Ascending aorta (tissue), 2 donors: ENCODE measurements at regions not wholly inside any gene's neighbourhood (a gene's known extent, or its start where the extent isn't known, plus 50 kb on each side); places are given as distances from the start of the nearest gene placed in this dataset.
"Not testable (repeated sequence)": the region's sequence is repeated elsewhere in the genome, so short reads cannot be mapped to it uniquely, and the experiment has no call there.

Experiments
- DNase-seq, 2 donors: peaks; one replicate each; pipeline ENCODE4 v3.0.0-alpha.2; 2019; ENCODE audit warnings: low spot score in 2 of 2
- H3K27ac ChIP-seq, 2 donors: fragments of 200-600 bp; sonication (generic); one replicate each; pipeline ENCODE4 v1.5.1; 2016 to 2017; ENCODE audit warnings: mild to moderate bottlenecking in 1 of 2
- H3K27me3 ChIP-seq: fragments of 200-600 bp; sonication (generic); one replicate; pipeline ENCODE4 v1.5.1; 2017
- H3K36me3 ChIP-seq, 2 donors: fragments of 200-600 bp; sonication (generic); one replicate each; pipeline ENCODE4 v1.5.1; 2016
- H3K4me1 ChIP-seq, 2 donors: fragments of 200-600 bp; sonication (generic); one replicate each; pipeline ENCODE4 v1.5.1; 2016 to 2017; ENCODE audit warnings: mild to moderate bottlenecking in 1 of 2
- H3K4me3 ChIP-seq, 2 donors: fragments of 200-600 bp; sonication (generic); one replicate each; pipeline ENCODE4 v1.5.1; 2016 to 2017; ENCODE audit warnings: mild to moderate bottlenecking in 1 of 2
- H3K9me3 ChIP-seq, 2 donors: fragments of 200-600 bp; sonication (generic); one replicate each; pipeline ENCODE4 v1.5.1; 2016
- CTCF ChIP-seq, 3 experiments: fragments of 200-600 bp in 2 of 3; fragments of 450-650 bp in 1 of 3; sonication (generic) in 2 of 3; IDR thresholded peaks; one replicate each; pipeline ENCODE4 v1.5.1; 2016 to 2019; ENCODE audit warnings: antibody characterized with exemption in 3 of 3, mild to moderate bottlenecking in 1 of 3, moderate library complexity in 1 of 3
- intact Hi-C: fragments of 100-400 bp; cut with DNase I; formaldehyde crosslinking; loops from one replicate; pipeline ENCODE4 v1.15.1; 2023

- Histone ChIP-seq H3K4me3 (no peak overlapping the region), H3K9me3 (no peaks in the 10 kb centered on the region), H3K36me3 (no peaks in the 10 kb centered on the region), H3K4me1 (peaks cover 0 to 11% of the 10 kb centered on the region in 2 donors), H3K27me3 (no peaks in the 10 kb centered on the region), H3K27ac (no peak overlapping the region)
- intact Hi-C loops = no loop called here
- peak in 1 of 2 donors; percentile 4 for DNase-seq
- no peak for TF ChIP-seq CTCF (IDR thresholded peaks at IDR 0.05)
Measured at GRCh38 chr18:59038295-59039039, 101.2 kb upstream of the SEC11C start.

- intact Hi-C loops, DNase-seq, H3K9me3 ChIP-seq, H3K27me3 ChIP-seq, H3K4me3 ChIP-seq, H3K36me3 ChIP-seq, H3K27ac ChIP-seq: not testable (repeated sequence)
- H3K4me1 ChIP-seq = peaks cover 0 to 11% of the 10 kb centered on the region in 2 donors
Measured at GRCh38 chr18:59039040-59039320, 100.7 kb upstream of the SEC11C start.

GRCh38 chr18:59039449-59039848 is 100.2 kb upstream of the SEC11C start:
- intact Hi-C loops = no loop called here
- Histone ChIP-seq H3K36me3 (no peaks in the 10 kb centered on the region), H3K4me3 (no peak overlapping the region), H3K27ac (no peak overlapping the region), H3K9me3 (no peaks in the 10 kb centered on the region), H3K4me1 (peaks cover 0 to 11% of the 10 kb centered on the region in 2 donors), H3K27me3 (no peaks in the 10 kb centered on the region)
- DNase-seq = peak in 1 of 2 donors; percentile 19
- TF ChIP-seq CTCF (IDR thresholded peaks at IDR 0.05) = no peak

GRCh38 chr18:59040770-59041148 is 98.9 kb upstream of the SEC11C start:
- no peaks in the 10 kb centered on the region for H3K9me3 ChIP-seq
- DNase-seq = peak in 1 of 2 donors; percentile 62
- TF ChIP-seq CTCF (IDR thresholded peaks at IDR 0.05) = no peak
- intact Hi-C loops = no loop called here
- no peaks in the 10 kb centered on the region for H3K27me3 ChIP-seq
- H3K27ac ChIP-seq = no peak overlapping the region
- H3K36me3 ChIP-seq = no peaks in the 10 kb centered on the region
- H3K4me3 ChIP-seq = no peak overlapping the region
- peaks cover 0 to 11% of the 10 kb centered on the region in 2 donors for H3K4me1 ChIP-seq

- Histone ChIP-seq H3K9me3 (no peaks in the 10 kb centered on the region), H3K36me3 (no peaks in the 10 kb centered on the region), H3K27ac (peak overlapping the region; percentile 69 to 78), H3K4me1 (peaks cover 0 to 11% of the 10 kb centered on the region in 2 donors), H3K4me3 (no peak overlapping the region), H3K27me3 (no peaks in the 10 kb centered on the region)
- no peak for TF ChIP-seq CTCF (IDR thresholded peaks at IDR 0.05)
- DNase-seq = peak in 1 of 2 donors; percentile 21
- intact Hi-C loops = no loop called here
Measured at GRCh38 chr18:59041296-59041695, 98.4 kb upstream of the SEC11C start.

GRCh38 chr18:59041819-59042815 is 97.6 kb upstream of the SEC11C start:
- intact Hi-C loops = loop anchor here (2.0 kb wide), 1 partner anchor 15 kb away; no protein-coding TSS in a partner anchor

More at GRCh38 chr18:59041819-59042815, 97.6 kb upstream of the SEC11C start:
- Histone ChIP-seq H3K9me3 (no peaks in the 10 kb centered on the region), H3K36me3 (no peaks in the 10 kb centered on the region), H3K27ac (peak overlapping the region; percentile 69 to 78), H3K4me1 (peaks cover 0 to 11% of the 10 kb centered on the region in 2 donors), H3K4me3 (no peak overlapping the region), H3K27me3 (no peaks in the 10 kb centered on the region)
- DNase-seq = peak in 1 of 2 donors; percentile 62
- no peak for TF ChIP-seq CTCF (IDR thresholded peaks at IDR 0.05)
